GM23338 (cell line): ENCODE measurements at regions not wholly inside any gene's neighbourhood (a gene's known extent, or its start where the extent isn't known, plus 50 kb on each side); places are given as distances from the start of the nearest gene placed in this dataset.

ENCODE experiments used
- CREB1 ChIP-seq: fragments of 250-450 bp; sonication (Bioruptor Pico); IDR thresholded peaks from 2 replicates; pipeline ENCODE4 v1.5.0; 2020; ENCODE audit warnings: low read depth, mild to moderate bottlenecking, moderate library complexity
- EZH2 ChIP-seq: fragments of 200-600 bp; sonication (generic); IDR thresholded peaks from one replicate; pipeline ENCODE4 v1.8.0; 2017; ENCODE audit warnings: antibody characterized with exemption, mild to moderate bottlenecking, low read depth; ENCODE audit not compliant: unreplicated experiment
- EZH2phosphoT487 ChIP-seq: fragments of 200-600 bp; sonication (generic); IDR thresholded peaks from one replicate; pipeline ENCODE4 v1.8.1; 2018; ENCODE audit warnings: antibody characterized with exemption; ENCODE audit not compliant: unreplicated experiment
- JUNB ChIP-seq: IDR thresholded peaks from one replicate; pipeline ENCODE4 v1.6.1; 2016; ENCODE audit warnings: antibody characterized with exemption; ENCODE audit not compliant: unreplicated experiment
- POLR2AphosphoS5 ChIP-seq: IDR thresholded peaks from 2 replicates; pipeline ENCODE4 v1.6.1; 2016; ENCODE audit warnings: antibody characterized with exemption, low read depth
- STAT1 ChIP-seq: IDR thresholded peaks from one replicate; pipeline ENCODE4 v1.6.1; 2016; ENCODE audit warnings: antibody characterized with exemption; ENCODE audit not compliant: unreplicated experiment
- ZNF331 ChIP-seq: fragments of 250-450 bp; sonication (Bioruptor Pico); IDR thresholded peaks from 2 replicates; pipeline ENCODE4 v1.5.0; 2020; ENCODE audit warnings: low read depth, mild to moderate bottlenecking, moderate library complexity
- TF ChIP-seq, protein P1 (sequence below), 2 experiments: fragments of 200-600 bp in 1 of 2; sonication (generic) in 1 of 2; conservative IDR thresholded peaks; 2 replicates each; pipeline versions ENCODE4 v1.5.1 to v1.6.1; 2016 to 2017; ENCODE audit warnings: antibody characterized with exemption in 2 of 2, low read depth in 2 of 2, mild to moderate bottlenecking in 2 of 2, moderate library complexity in 1 of 2
- TF ChIP-seq, protein P2 (sequence below): IDR thresholded peaks from one replicate; pipeline ENCODE4 v1.6.1; 2018; ENCODE audit warnings: antibody characterized with exemption; ENCODE audit not compliant: unreplicated experiment
- TF ChIP-seq, protein P3 (sequence below): IDR thresholded peaks from 2 replicates; pipeline ENCODE4 v1.6.1; 2016; ENCODE audit warnings: antibody characterized with exemption

DNA sequence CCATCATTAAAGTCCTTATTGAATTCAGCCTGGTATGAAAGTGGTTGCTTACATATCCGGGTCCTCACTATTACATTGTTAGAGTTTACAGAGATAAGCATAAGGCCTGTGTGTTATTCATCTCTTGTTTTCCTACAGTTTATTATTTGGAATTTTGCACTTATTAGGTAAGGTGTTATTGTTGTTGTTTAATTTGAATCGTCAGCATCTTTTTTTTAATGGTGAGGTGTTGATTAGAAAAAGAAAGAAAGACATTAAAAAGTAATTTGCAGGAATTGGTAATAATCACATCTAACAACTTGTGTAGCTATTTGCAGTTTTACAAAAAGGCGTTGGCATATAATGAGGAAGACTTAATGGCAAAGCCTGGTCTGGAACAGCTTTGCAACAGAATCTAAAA lies 158.6 kb downstream of the SAMD5 start:
- TF ChIP-seq, protein P1, sequence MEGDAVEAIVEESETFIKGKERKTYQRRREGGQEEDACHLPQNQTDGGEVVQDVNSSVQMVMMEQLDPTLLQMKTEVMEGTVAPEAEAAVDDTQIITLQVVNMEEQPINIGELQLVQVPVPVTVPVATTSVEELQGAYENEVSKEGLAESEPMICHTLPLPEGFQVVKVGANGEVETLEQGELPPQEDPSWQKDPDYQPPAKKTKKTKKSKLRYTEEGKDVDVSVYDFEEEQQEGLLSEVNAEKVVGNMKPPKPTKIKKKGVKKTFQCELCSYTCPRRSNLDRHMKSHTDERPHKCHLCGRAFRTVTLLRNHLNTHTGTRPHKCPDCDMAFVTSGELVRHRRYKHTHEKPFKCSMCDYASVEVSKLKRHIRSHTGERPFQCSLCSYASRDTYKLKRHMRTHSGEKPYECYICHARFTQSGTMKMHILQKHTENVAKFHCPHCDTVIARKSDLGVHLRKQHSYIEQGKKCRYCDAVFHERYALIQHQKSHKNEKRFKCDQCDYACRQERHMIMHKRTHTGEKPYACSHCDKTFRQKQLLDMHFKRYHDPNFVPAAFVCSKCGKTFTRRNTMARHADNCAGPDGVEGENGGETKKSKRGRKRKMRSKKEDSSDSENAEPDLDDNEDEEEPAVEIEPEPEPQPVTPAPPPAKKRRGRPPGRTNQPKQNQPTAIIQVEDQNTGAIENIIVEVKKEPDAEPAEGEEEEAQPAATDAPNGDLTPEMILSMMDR (conservative IDR thresholded peaks at IDR 0.05; ENCODE audit: low read depth in 2 of 2), result no peak
- TF ChIP-seq, protein P2, sequence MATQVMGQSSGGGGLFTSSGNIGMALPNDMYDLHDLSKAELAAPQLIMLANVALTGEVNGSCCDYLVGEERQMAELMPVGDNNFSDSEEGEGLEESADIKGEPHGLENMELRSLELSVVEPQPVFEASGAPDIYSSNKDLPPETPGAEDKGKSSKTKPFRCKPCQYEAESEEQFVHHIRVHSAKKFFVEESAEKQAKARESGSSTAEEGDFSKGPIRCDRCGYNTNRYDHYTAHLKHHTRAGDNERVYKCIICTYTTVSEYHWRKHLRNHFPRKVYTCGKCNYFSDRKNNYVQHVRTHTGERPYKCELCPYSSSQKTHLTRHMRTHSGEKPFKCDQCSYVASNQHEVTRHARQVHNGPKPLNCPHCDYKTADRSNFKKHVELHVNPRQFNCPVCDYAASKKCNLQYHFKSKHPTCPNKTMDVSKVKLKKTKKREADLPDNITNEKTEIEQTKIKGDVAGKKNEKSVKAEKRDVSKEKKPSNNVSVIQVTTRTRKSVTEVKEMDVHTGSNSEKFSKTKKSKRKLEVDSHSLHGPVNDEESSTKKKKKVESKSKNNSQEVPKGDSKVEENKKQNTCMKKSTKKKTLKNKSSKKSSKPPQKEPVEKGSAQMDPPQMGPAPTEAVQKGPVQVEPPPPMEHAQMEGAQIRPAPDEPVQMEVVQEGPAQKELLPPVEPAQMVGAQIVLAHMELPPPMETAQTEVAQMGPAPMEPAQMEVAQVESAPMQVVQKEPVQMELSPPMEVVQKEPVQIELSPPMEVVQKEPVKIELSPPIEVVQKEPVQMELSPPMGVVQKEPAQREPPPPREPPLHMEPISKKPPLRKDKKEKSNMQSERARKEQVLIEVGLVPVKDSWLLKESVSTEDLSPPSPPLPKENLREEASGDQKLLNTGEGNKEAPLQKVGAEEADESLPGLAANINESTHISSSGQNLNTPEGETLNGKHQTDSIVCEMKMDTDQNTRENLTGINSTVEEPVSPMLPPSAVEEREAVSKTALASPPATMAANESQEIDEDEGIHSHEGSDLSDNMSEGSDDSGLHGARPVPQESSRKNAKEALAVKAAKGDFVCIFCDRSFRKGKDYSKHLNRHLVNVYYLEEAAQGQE, result no peak
- TF ChIP-seq EZH2, result no peak
- no peak for TF ChIP-seq JUNB
- TF ChIP-seq EZH2phosphoT487, result no peak
- no peak for TF ChIP-seq POLR2AphosphoS5
- TF ChIP-seq ZNF331 (CRISPR knock-in tag), result no peak
- no peak for TF ChIP-seq CREB1 (CRISPR knock-in tag)
- TF ChIP-seq, protein P3, sequence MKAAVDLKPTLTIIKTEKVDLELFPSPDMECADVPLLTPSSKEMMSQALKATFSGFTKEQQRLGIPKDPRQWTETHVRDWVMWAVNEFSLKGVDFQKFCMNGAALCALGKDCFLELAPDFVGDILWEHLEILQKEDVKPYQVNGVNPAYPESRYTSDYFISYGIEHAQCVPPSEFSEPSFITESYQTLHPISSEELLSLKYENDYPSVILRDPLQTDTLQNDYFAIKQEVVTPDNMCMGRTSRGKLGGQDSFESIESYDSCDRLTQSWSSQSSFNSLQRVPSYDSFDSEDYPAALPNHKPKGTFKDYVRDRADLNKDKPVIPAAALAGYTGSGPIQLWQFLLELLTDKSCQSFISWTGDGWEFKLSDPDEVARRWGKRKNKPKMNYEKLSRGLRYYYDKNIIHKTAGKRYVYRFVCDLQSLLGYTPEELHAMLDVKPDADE, result no peak
- no peak for TF ChIP-seq STAT1
